NOMO-1 treated with dmso at 0.1 percent for 144 hours (cell line): ENCODE measurements at regions not wholly inside any gene's neighbourhood (a gene's known extent, or its start where the extent isn't known, plus 50 kb on each side); places are given as distances from the start of the nearest gene placed in this dataset.
"Not testable (repeated sequence)": the region's sequence is repeated elsewhere in the genome, so short reads cannot be mapped to it uniquely, and the experiment has no call there.

Experiments used
- DNase-seq: peaks from one replicate; lab custom pipeline; 2025; ENCODE audit not compliant: unreplicated experiment; lab: John Stamatoyannopoulos, UW

- no peak for DNase-seq
These were observed 50.7 kb upstream of the KLF7 start for GRCh38 chr2:207216457-207216856.

- DNase-seq, result no peak
These were observed 51.7 kb upstream of the KLF7 start for GRCh38 chr2:207217442-207217841.

- no peak for DNase-seq
These were observed 53.4 kb upstream of the KLF7 start for GRCh38 chr2:207219081-207219630.

GRCh38 chr2:207219676-207220501, 54.1 kb upstream of the KLF7 start:
- no peak for DNase-seq

GRCh38 chr2:207221731-207222130, 56.0 kb upstream of the KLF7 start:
- no peak for DNase-seq

- DNase-seq, result no peak
These were observed 57.3 kb upstream of the KLF7 start for GRCh38 chr2:207223051-207223450.

GRCh38 chr2:207224381-207224780, 58.6 kb upstream of the KLF7 start:
- DNase-seq, result no peak

GRCh38 chr2:207224791-207225482, 59.2 kb upstream of the KLF7 start:
- no peak for DNase-seq

- DNase-seq, result no peak
These were observed 60.0 kb upstream of the KLF7 start for GRCh38 chr2:207225773-207226172.

GRCh38 chr2:207226243-207226642, 60.5 kb upstream of the KLF7 start:
- DNase-seq, result no peak

GRCh38 chr2:207226671-207227061, 60.9 kb upstream of the KLF7 start:
- DNase-seq, result no peak

- no peak for DNase-seq
These were observed 61.5 kb upstream of the KLF7 start for GRCh38 chr2:207227062-207227748.

GRCh38 chr2:207227749-207228145, 62.0 kb upstream of the KLF7 start:
- DNase-seq, result no peak

GRCh38 chr2:207228402-207228801, 62.7 kb upstream of the KLF7 start:
- no peak for DNase-seq

GRCh38 chr2:207229161-207229560, 63.4 kb upstream of the KLF7 start:
- no peak for DNase-seq

GRCh38 chr2:207230261-207231105, 64.7 kb upstream of the KLF7 start:
- no peak for DNase-seq

- DNase-seq, result no peak
These were observed 65.5 kb upstream of the KLF7 start for GRCh38 chr2:207231106-207231865.

- DNase-seq, result no peak
These were observed 66.2 kb upstream of the KLF7 start for GRCh38 chr2:207231967-207232366.

GRCh38 chr2:207233141-207233540, 67.4 kb upstream of the KLF7 start:
- not testable (repeated sequence) for DNase-seq

- DNase-seq, result no peak
These were observed 68.0 kb upstream of the KLF7 start for GRCh38 chr2:207233731-207234130.
